B cell (primary cell): ENCODE measurements at regions not wholly inside any gene's neighbourhood (a gene's known extent, or its start where the extent isn't known, plus 50 kb on each side); places are given as distances from the start of the nearest gene placed in this dataset.

Experiments
- ATAC-seq: fragments of 200-7000 bp; cut with Tn5 transposase; one replicate; pipeline ENCODE4 v1.10.0; 2021; ENCODE audit warnings: low read depth, mild to moderate bottlenecking, moderate number of reproducible peaks, moderate library complexity
- CTCF ChIA-PET: fragments of 350-600 bp; sonication (Branson Sonifier 250); formaldehyde crosslinking; loops from one replicate; lab custom pipeline; 2021; ENCODE audit warnings: antibody characterized with exemption, inconsistent platforms; lab: Charles Lee
- POLR2A ChIA-PET: fragments of 350-600 bp; sonication (Branson Sonifier 250); formaldehyde crosslinking; loops from one replicate; lab custom pipeline; 2021; ENCODE audit warnings: antibody characterized with exemption; lab: Charles Lee
- DNase-seq: peaks from one replicate; pipeline ENCODE4 v3.0.0; 2013
- H2AFZ ChIP-seq: 2 replicates; pipeline ENCODE4 v1.6.1; 2012; ENCODE audit warnings: mild to moderate bottlenecking, low read depth, low read length; ENCODE audit not compliant: insufficient read depth, poor library complexity, severe bottlenecking
- H3K27ac ChIP-seq, 2 donors: 1 replicate in 1 of 2; 2 replicates in 1 of 2; pipeline ENCODE4 v1.5.1; 2012 to 2013; ENCODE audit warnings: low read length in 2 of 2, mild to moderate bottlenecking in 2 of 2, moderate library complexity in 1 of 2
- H3K27me3 ChIP-seq, 4 experiments: fragments of 200-600 bp in 1 of 4; sonication (generic) in 1 of 4; replicated peaks in 1 of 4; 1 replicate in 2 of 4; 2 replicates in 2 of 4; pipeline versions ENCODE4 v1.6.1 to v1.7.0; 2013 to 2016; ENCODE audit warnings: low read length in 3 of 4, mild to moderate bottlenecking in 2 of 4, mixed read lengths in 1 of 4, moderate library complexity in 1 of 4; ENCODE audit not compliant: insufficient read depth in 4 of 4, control insufficient read depth in 3 of 4; ENCODE audit errors: control extremely low read depth in 1 of 4
- H3K36me3 ChIP-seq, 2 experiments: replicated peaks in 1 of 2; 1 replicate in 1 of 2; 2 replicates in 1 of 2; pipeline versions ENCODE4 v1.6.1 to v1.7.1; 2013; ENCODE audit warnings: low read length in 1 of 2; ENCODE audit not compliant: insufficient read depth in 2 of 2, control insufficient read depth in 1 of 2; ENCODE audit errors: control extremely low read depth in 1 of 2, extremely low read depth in 1 of 2
- H3K4me1 ChIP-seq, 2 donors: fragments of 200-600 bp in 1 of 2; sonication (generic) in 1 of 2; 1 replicate in 1 of 2; 2 replicates in 1 of 2; pipeline versions ENCODE4 v1.5.1 to v1.6.1; 2013 to 2017; ENCODE audit warnings: low read length in 2 of 2; ENCODE audit not compliant: control insufficient read depth in 2 of 2, insufficient read depth in 2 of 2
- H3K4me2 ChIP-seq: replicated peaks from 2 replicates; pipeline ENCODE3; 2012; ENCODE audit warnings: mild to moderate bottlenecking, low read depth, low read length; ENCODE audit not compliant: poor library complexity, severe bottlenecking
- H3K4me3 ChIP-seq, 5 experiments: fragments of 200-600 bp in 1 of 5; sonication (generic) in 1 of 5; 1 replicate in 3 of 5; 2 replicates in 2 of 5; pipeline versions ENCODE4 v1.5.1 to v1.7.0; 2011 to 2016; ENCODE audit warnings: low read length in 4 of 5, mild to moderate bottlenecking in 4 of 5, low read depth in 2 of 5, control low read depth in 1 of 5, moderate library complexity in 1 of 5; ENCODE audit not compliant: insufficient read depth in 1 of 5; ENCODE audit errors: control extremely low read depth in 1 of 5, extremely low read depth in 1 of 5
- H3K79me2 ChIP-seq: fragments of 200-600 bp; sonication (generic); one replicate; pipeline ENCODE4 v1.6.0; 2016; ENCODE audit warnings: low read length; ENCODE audit not compliant: control insufficient read depth, insufficient read depth
- H3K9ac ChIP-seq: fragments of 200-600 bp; sonication (generic); 2 replicates; pipeline ENCODE4 v1.6.1; 2017; ENCODE audit warnings: mild to moderate bottlenecking, low read length, moderate library complexity
- H3K9me3 ChIP-seq, 3 donors: one replicate each; pipeline versions ENCODE4 v1.6.1 to v1.7.1; 2013; ENCODE audit warnings: low read length in 2 of 3; ENCODE audit not compliant: control insufficient read depth in 2 of 3, insufficient read depth in 1 of 3; ENCODE audit errors: control extremely low read depth in 1 of 3
- H4K20me1 ChIP-seq: 2 replicates; pipeline ENCODE4 v1.6.0; 2012; ENCODE audit warnings: mild to moderate bottlenecking, low read length; ENCODE audit not compliant: insufficient read depth, control insufficient read depth, poor library complexity, severe bottlenecking
- H3K27ac Mint-ChIP-seq: one replicate; pipeline ENCODE4 v1.8.0; 2021; ENCODE audit warnings: mixed read lengths
- H3K27me3 Mint-ChIP-seq: one replicate; pipeline ENCODE4 v1.8.0; 2021; ENCODE audit warnings: mixed read lengths
- H3K4me1 Mint-ChIP-seq: one replicate; pipeline ENCODE4 v1.8.0; 2021; ENCODE audit warnings: mixed read lengths
- H3K4me3 Mint-ChIP-seq: one replicate; pipeline ENCODE4 v1.8.0; 2021; ENCODE audit warnings: mixed read lengths
- H3K9me3 Mint-ChIP-seq: one replicate; pipeline ENCODE4 v1.8.0; 2022; ENCODE audit warnings: mixed read lengths; ENCODE audit not compliant: insufficient read depth
- CTCF ChIP-seq: fragments of 200-600 bp; IDR thresholded peaks from one replicate; pipeline ENCODE4 v1.8.0; 2022; ENCODE audit warnings: antibody characterized with exemption, mild to moderate bottlenecking
- EZH2 ChIP-seq: IDR thresholded peaks from 2 replicates; pipeline ENCODE4 v1.6.1; 2012; ENCODE audit warnings: borderline replicate concordance, low read depth, mild to moderate bottlenecking, moderate library complexity, low read length; ENCODE audit not compliant: insufficient read depth, poor library complexity, severe bottlenecking
- WGBS: methylation state at CpG from one replicate; pipeline ENCODE4 v1.1.5; 2013; ENCODE audit warnings: missing lambda C conversion rate; ENCODE audit not compliant: insufficient coverage; 5-methylcytosine and 5-hydroxymethylcytosine counted together
- intact Hi-C: fragments of 100-400 bp; cut with micrococcal nuclease; formaldehyde crosslinking; loops from one replicate; pipeline ENCODE4 v1.10.0; 2022

DNA sequence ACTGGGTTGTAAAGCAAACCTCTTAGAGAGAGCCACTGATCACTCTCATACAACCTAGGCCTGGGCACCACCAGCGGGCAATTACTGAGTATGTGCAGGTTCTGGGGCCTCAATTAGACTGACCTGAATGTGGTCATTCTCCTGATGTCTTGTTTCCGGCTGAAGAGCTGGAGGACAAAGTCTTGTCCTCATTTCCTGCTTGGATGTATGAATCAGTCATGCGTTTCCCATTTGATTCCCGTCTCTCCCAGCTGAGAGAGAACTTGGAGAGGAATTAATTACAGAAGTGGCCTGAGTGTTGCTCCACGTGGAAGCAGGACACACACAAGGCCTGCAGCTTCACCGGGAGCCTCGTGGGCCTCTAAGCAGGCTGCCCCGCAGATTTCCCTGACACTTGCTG lies 799.3 kb upstream of the ARGLU1 start:
- Histone ChIP-seq H3K27ac (no peak overlapping the region), H3K79me2 (no peaks in the 10 kb centered on the region), H3K36me3 (no peaks in the 10 kb centered on the region), H3K4me2 (no peak overlapping the region), H3K27me3 (no peaks in the 10 kb centered on the region), H3K9ac (no peak overlapping the region), H4K20me1 (no peaks in the 10 kb centered on the region), H2AFZ (no peak overlapping the region), H3K9me3 (peaks cover 0 to 2% (median 0%) of the 10 kb centered on the region in 3 donors), H3K4me3 (no peak overlapping the region), H3K4me1 (no peaks in the 10 kb centered on the region)
- no peaks in the 10 kb centered on the region for H3K27me3 Mint-ChIP-seq
- no peak overlapping the region for H3K27ac Mint-ChIP-seq
- ATAC-seq, result no peak
- WGBS, result 80% methylated on average over 7 of the region's 8 CpGs
- ChIA-PET POLR2A (no interaction called here), CTCF (no interaction called here)
- no peak overlapping the region for H3K4me3 Mint-ChIP-seq
- no peak for TF ChIP-seq EZH2
- TF ChIP-seq CTCF, result no peak
- intact Hi-C loops, result no loop called here
- no peak for DNase-seq
- no peaks in the 10 kb centered on the region for H3K4me1 Mint-ChIP-seq
- H3K9me3 Mint-ChIP-seq, result no peaks in the 10 kb centered on the region

- no peaks in the 10 kb centered on the region for H3K79me2 ChIP-seq
- no peaks in the 10 kb centered on the region for H4K20me1 ChIP-seq
- peaks cover 0 to 2% (median 0%) of the 10 kb centered on the region in 3 donors for H3K9me3 ChIP-seq
- no peaks in the 10 kb centered on the region for H3K4me1 Mint-ChIP-seq
- no peak overlapping the region for H2AFZ ChIP-seq
- no peaks in the 10 kb centered on the region for H3K4me1 ChIP-seq
- TF ChIP-seq CTCF (no peak), EZH2 (no peak)
- H3K4me2 ChIP-seq, result no peak overlapping the region
- H3K9me3 Mint-ChIP-seq, result no peaks in the 10 kb centered on the region
- H3K27ac ChIP-seq, result no peak overlapping the region
- H3K27ac Mint-ChIP-seq, result no peak overlapping the region
- H3K36me3 ChIP-seq, result no peaks in the 10 kb centered on the region
- ChIA-PET POLR2A (no interaction called here), CTCF (no interaction called here)
- DNase-seq, result no peak
- intact Hi-C loops, result no loop called here
- H3K4me3 Mint-ChIP-seq, result no peak overlapping the region
- no peaks in the 10 kb centered on the region for H3K27me3 ChIP-seq
- no peak overlapping the region for H3K9ac ChIP-seq
- ATAC-seq, result no peak
- no peaks in the 10 kb centered on the region for H3K27me3 Mint-ChIP-seq
- WGBS, result 92% methylated on average over 5 of the region's 8 CpGs
- no peak overlapping the region for H3K4me3 ChIP-seq
These were observed 797.7 kb upstream of the ARGLU1 start for GRCh38 chr13:107365466-107366215.
